Urothelium cell line (cell line): ENCODE measurements at regions not wholly inside any gene's neighbourhood (a gene's known extent, or its start where the extent isn't known, plus 50 kb on each side); places are given as distances from the start of the nearest gene placed in this dataset.

Experiments
- DNase-seq: peaks from one replicate; pipeline ENCODE4 v3.0.0; 2011; ENCODE audit warnings: low spot score, mixed read lengths
- FAIRE-seq: peaks from 2 replicates; lab custom pipeline; 2011; peaks lifted over from hg19 to GRCh38; lab: Jason Lieb, UNC

- FAIRE-seq, result no peak
These were observed 510.4 kb upstream of the ADAMTS5 start for GRCh38 chr21:27477296-27477695.

GRCh38 chr21:27476696-27477095 lies 509.8 kb upstream of the ADAMTS5 start:
- DNase-seq, result no peak
- FAIRE-seq, result no peak

More at GRCh38 chr21:27477296-27477695, 510.4 kb upstream of the ADAMTS5 start:
- DNase-seq, result no peak

GRCh38 chr21:27475363-27475955 lies 508.6 kb upstream of the ADAMTS5 start:
- DNase-seq (no peak), FAIRE-seq (peak; percentile 74)

GRCh38 chr21:27467366-27467765 lies 500.5 kb upstream of the ADAMTS5 start:
- DNase-seq, result no peak
- FAIRE-seq, result no peak

- DNase-seq (no peak), FAIRE-seq (no peak)
These were observed 499.3 kb upstream of the ADAMTS5 start for GRCh38 chr21:27466140-27466539.

- no peak for FAIRE-seq
- DNase-seq, result no peak
These were observed 497.8 kb upstream of the ADAMTS5 start for GRCh38 chr21:27464648-27465047.

- FAIRE-seq, result no peak
These were observed 495.8 kb upstream of the ADAMTS5 start for GRCh38 chr21:27462726-27463125.

GRCh38 chr21:27454234-27454633 lies 487.3 kb upstream of the ADAMTS5 start:
- FAIRE-seq, result no peak
- no peak for DNase-seq

More at GRCh38 chr21:27462726-27463125, 495.8 kb upstream of the ADAMTS5 start:
- no peak for DNase-seq

GRCh38 chr21:27451116-27451515 lies 484.2 kb upstream of the ADAMTS5 start:
- no peak for DNase-seq
- FAIRE-seq, result no peak

- no peak for DNase-seq
- FAIRE-seq, result no peak
These were observed 483.3 kb upstream of the ADAMTS5 start for GRCh38 chr21:27450216-27450615.

- DNase-seq (no peak), FAIRE-seq (no peak)
These were observed 482.1 kb upstream of the ADAMTS5 start for GRCh38 chr21:27448960-27449359.

GRCh38 chr21:27447843-27448242 lies 481.0 kb upstream of the ADAMTS5 start:
- DNase-seq, result no peak
- FAIRE-seq, result no peak

- DNase-seq, result no peak
- FAIRE-seq, result no peak
These were observed 462.9 kb upstream of the ADAMTS5 start for GRCh38 chr21:27429710-27430341.

GRCh38 chr21:27426196-27426595 lies 459.3 kb upstream of the ADAMTS5 start:
- DNase-seq (no peak), FAIRE-seq (no peak)

GRCh38 chr21:27425574-27425973 lies 458.7 kb upstream of the ADAMTS5 start:
- DNase-seq (no peak), FAIRE-seq (peak; percentile 76)

- no peak for DNase-seq
- no peak for FAIRE-seq
These were observed 458.3 kb upstream of the ADAMTS5 start for GRCh38 chr21:27425172-27425571.

GRCh38 chr21:27424601-27425000 lies 457.7 kb upstream of the ADAMTS5 start:
- DNase-seq (no peak), FAIRE-seq (no peak)

GRCh38 chr21:27423906-27424595 lies 457.2 kb upstream of the ADAMTS5 start:
- FAIRE-seq, result no peak
- no peak for DNase-seq

GRCh38 chr21:27423038-27423437 lies 456.1 kb upstream of the ADAMTS5 start:
- FAIRE-seq, result peak; percentile 97
- peak; percentile 70 for DNase-seq

GRCh38 chr21:27422435-27422834 lies 455.5 kb upstream of the ADAMTS5 start:
- FAIRE-seq (no peak), DNase-seq (no peak)

GRCh38 chr21:27421654-27422053 lies 454.8 kb upstream of the ADAMTS5 start:
- FAIRE-seq (no peak), DNase-seq (no peak)

GRCh38 chr21:27419153-27419552 lies 452.3 kb upstream of the ADAMTS5 start:
- FAIRE-seq, result no peak
- no peak for DNase-seq
